Muscle layer of duodenum (tissue), 2 donors: ENCODE measurements at regions not wholly inside any gene's neighbourhood (a gene's known extent, or its start where the extent isn't known, plus 50 kb on each side); places are given as distances from the start of the nearest gene placed in this dataset.

Experiments used
- H3K27ac ChIP-seq: one replicate; pipeline ENCODE4 v1.7.0; 2013; ENCODE audit warnings: mild to moderate bottlenecking, low read length
- H3K27me3 ChIP-seq: one replicate; pipeline ENCODE4 v1.7.0; 2013; ENCODE audit warnings: low read depth, mild to moderate bottlenecking, control low read depth, low read length
- H3K36me3 ChIP-seq, 2 donors: one replicate each; pipeline ENCODE4 v1.7.0; 2013; ENCODE audit warnings: low read length in 2 of 2, control low read depth in 1 of 2, mild to moderate bottlenecking in 1 of 2; ENCODE audit not compliant: insufficient read depth in 2 of 2, control insufficient read depth in 1 of 2
- H3K4me1 ChIP-seq, 2 donors: one replicate each; pipeline ENCODE4 v1.7.0; 2013; ENCODE audit warnings: low read length in 2 of 2, mild to moderate bottlenecking in 2 of 2, control low read depth in 1 of 2, moderate library complexity in 1 of 2; ENCODE audit not compliant: insufficient read depth in 2 of 2, control insufficient read depth in 1 of 2
- H3K4me3 ChIP-seq, 2 donors: one replicate each; pipeline ENCODE4 v1.7.0; 2013; ENCODE audit warnings: low read length in 2 of 2, low read depth in 1 of 2, mild to moderate bottlenecking in 1 of 2
- H3K9me3 ChIP-seq, 2 donors: one replicate each; pipeline ENCODE4 v1.7.0; 2013; ENCODE audit warnings: low read length in 2 of 2, control low read depth in 1 of 2, mild to moderate bottlenecking in 1 of 2; ENCODE audit not compliant: control insufficient read depth in 1 of 2
- donor health status: healthy.

DNA sequence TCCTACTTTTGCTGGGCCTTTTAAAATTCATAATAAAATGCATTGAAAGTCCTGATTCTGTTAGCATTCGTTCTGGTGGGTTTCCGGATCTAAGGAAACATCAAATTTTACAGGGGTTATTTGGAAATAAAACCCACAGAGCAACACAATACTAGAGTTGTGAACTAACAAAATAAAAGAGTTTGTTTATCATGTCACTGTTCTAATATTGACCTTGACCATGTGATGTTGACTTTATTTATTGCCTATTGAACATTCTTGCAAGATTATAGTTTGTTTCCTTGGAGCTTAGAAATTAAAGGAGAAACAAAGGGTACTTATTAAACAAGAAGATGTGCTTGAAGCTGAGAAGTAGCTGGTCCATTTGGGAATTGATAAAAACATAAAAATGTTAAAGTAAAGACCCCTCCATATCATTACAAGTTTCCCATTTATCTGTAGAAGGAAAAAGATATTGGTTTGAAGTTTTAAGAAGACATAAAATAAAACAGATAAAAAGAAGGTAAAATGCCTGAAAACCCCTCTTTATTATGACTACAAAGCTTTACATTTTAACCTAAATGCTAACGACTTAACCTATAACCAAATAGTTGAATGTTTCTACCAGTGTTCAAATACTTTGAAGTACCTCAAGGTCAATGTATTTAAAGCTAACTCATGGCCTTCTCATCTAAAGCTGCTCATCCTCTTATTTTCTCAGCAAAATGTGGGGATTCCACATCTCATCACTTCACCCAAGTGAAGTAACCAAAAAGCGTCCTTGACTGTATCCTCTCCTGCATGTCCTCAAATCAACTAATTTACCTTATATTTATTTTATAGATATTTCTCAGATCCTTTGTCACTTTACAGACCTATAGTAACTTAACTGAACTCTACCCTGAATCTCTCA, 179.6 kb downstream of the GASK1B start:
- H3K4me3 ChIP-seq = no peak overlapping the region
- H3K4me1 ChIP-seq = peaks cover 0 to 7% of the 10 kb centered on the region in 2 donors
- peak overlapping the region; percentile 19 for H3K27ac ChIP-seq
- H3K9me3 ChIP-seq = no peaks in the 10 kb centered on the region
- no peaks in the 10 kb centered on the region for H3K36me3 ChIP-seq
- no peaks in the 10 kb centered on the region for H3K27me3 ChIP-seq

- Histone ChIP-seq H3K27me3 (no peaks in the 10 kb centered on the region), H3K36me3 (no peaks in the 10 kb centered on the region), H3K4me3 (peak overlapping the region; percentile 44 to 77), H3K27ac (peak overlapping the region; percentile 76), H3K9me3 (no peaks in the 10 kb centered on the region), H3K4me1 (peaks cover 0 to 7% of the 10 kb centered on the region in 2 donors)
Measured at GRCh38 chr4:157992038-157992705, 180.7 kb downstream of the GASK1B start.

GRCh38 chr4:157988641-157989040, 184.2 kb downstream of the GASK1B start:
- no peaks in the 10 kb centered on the region for H3K27me3 ChIP-seq
- H3K36me3 ChIP-seq = no peaks in the 10 kb centered on the region
- H3K27ac ChIP-seq = no peak overlapping the region
- H3K4me3 ChIP-seq = no peak overlapping the region
- H3K4me1 ChIP-seq = peaks cover 0 to 7% of the 10 kb centered on the region in 2 donors
- H3K9me3 ChIP-seq = no peaks in the 10 kb centered on the region

DNA sequence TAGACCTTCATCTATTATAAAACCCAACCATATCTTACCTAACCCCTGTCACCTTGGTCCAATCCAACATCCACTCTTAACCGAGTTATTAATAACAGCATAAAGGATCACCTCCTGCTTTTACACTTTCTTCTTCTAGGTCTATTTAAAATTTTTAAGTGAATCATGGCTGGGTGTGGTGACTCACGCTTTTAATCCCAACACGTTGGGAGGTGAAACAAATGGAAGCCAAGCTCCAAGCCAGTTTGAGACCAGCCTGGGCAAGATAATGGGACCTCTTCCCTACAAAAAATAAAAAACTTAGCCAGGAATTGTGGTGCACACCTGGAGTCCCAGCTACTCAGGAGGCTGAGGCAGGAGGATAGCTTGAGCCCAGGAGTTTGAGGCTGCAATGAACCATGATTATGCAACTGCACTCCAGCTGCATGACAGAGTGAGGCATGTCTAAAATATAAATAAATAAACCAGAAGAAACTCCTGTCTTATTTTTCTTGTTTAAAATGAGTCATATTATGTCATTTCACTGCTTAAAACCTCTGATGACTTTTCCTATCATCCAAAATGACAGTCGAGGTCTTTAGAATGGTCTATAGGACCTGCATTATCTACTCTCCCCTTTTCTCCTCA, 188.4 kb downstream of the GASK1B start:
- H3K9me3 ChIP-seq = no peaks in the 10 kb centered on the region
- H3K36me3 ChIP-seq = no peaks in the 10 kb centered on the region
- H3K4me1 ChIP-seq = no peaks in the 10 kb centered on the region
- H3K4me3 ChIP-seq = no peak overlapping the region
- H3K27ac ChIP-seq = no peak overlapping the region
- no peaks in the 10 kb centered on the region for H3K27me3 ChIP-seq

- no peaks in the 10 kb centered on the region for H3K27me3 ChIP-seq
- H3K36me3 ChIP-seq = no peaks in the 10 kb centered on the region
- H3K4me1 ChIP-seq = no peaks in the 10 kb centered on the region
- no peaks in the 10 kb centered on the region for H3K9me3 ChIP-seq
- no peak overlapping the region for H3K4me3 ChIP-seq
- no peak overlapping the region for H3K27ac ChIP-seq
Measured at GRCh38 chr4:157983300-157983699, 189.5 kb downstream of the GASK1B start.

GRCh38 chr4:157980158-157980557, 192.7 kb downstream of the GASK1B start:
- H3K4me1 ChIP-seq = no peaks in the 10 kb centered on the region
- H3K9me3 ChIP-seq = no peaks in the 10 kb centered on the region
- H3K27ac ChIP-seq = no peak overlapping the region

DNA sequence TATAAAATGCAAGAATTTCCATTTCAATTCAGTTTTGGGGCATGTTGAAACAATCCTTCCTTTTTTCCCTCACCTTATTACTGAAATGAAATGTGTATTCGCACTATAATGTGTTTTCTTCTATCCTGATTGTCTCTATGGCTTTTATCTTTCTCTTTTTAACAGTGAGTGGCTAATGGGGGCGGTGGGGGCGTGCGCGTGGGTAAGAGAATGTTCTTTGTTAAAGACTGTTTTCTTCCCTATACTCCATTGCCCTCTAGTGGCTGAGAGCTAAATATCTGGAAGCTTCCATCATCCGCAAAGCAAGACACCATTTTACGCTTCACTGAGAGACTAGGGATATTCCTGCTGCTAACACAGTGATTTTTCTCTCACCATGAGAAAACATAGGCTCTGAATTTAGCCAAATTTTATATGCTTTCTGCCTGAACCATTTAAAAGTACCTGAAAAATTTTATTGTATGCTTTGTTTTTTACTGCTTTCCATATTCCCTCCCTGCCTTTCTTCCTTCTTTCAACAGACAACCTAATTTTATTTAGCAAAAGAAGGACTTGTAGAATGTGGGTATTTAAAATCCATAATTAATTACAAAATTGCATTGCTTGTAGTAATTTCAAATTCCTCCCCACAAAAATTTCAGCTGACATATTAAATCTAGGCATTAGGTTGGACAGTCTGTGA, 194.0 kb downstream of the GASK1B start:
- no peaks in the 10 kb centered on the region for H3K9me3 ChIP-seq
- peak overlapping the region; percentile 17 to 21 for H3K4me3 ChIP-seq
- no peaks in the 10 kb centered on the region for H3K27me3 ChIP-seq
- H3K27ac ChIP-seq = no peak overlapping the region
- no peaks in the 10 kb centered on the region for H3K4me1 ChIP-seq
- H3K36me3 ChIP-seq = no peaks in the 10 kb centered on the region

More at GRCh38 chr4:157980158-157980557, 192.7 kb downstream of the GASK1B start:
- Histone ChIP-seq H3K4me3 (no peak overlapping the region), H3K36me3 (no peaks in the 10 kb centered on the region), H3K27me3 (no peaks in the 10 kb centered on the region)

GRCh38 chr4:157977086-157977485, 195.7 kb downstream of the GASK1B start:
- no peak overlapping the region for H3K4me3 ChIP-seq
- no peaks in the 10 kb centered on the region for H3K36me3 ChIP-seq
- H3K27ac ChIP-seq = no peak overlapping the region
- no peaks in the 10 kb centered on the region for H3K4me1 ChIP-seq
- H3K27me3 ChIP-seq = no peaks in the 10 kb centered on the region
- no peaks in the 10 kb centered on the region for H3K9me3 ChIP-seq

DNA sequence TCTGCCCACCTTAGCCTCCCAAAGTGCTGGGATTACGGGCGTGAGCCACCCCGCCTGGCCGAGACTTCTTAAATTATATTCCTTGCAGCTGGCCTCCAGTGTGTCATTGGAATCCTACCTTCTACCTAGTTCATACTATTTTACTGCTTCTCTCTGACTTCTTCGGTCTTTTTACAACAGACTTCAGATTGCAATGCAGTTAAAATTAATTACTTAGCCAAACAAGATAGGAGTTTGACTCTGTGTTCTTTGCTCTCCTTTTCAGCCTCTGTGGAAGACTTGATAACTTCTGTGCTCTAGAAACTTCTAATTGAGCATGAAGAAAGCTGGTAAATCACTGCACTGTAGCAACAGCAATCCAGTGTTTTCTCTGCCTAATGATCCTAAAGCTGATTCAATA, 199.5 kb downstream of the GASK1B start:
- Histone ChIP-seq H3K27me3 (no peaks in the 10 kb centered on the region), H3K36me3 (no peaks in the 10 kb centered on the region), H3K4me1 (no peaks in the 10 kb centered on the region), H3K4me3 (no peak overlapping the region), H3K9me3 (no peaks in the 10 kb centered on the region), H3K27ac (no peak overlapping the region)

DNA sequence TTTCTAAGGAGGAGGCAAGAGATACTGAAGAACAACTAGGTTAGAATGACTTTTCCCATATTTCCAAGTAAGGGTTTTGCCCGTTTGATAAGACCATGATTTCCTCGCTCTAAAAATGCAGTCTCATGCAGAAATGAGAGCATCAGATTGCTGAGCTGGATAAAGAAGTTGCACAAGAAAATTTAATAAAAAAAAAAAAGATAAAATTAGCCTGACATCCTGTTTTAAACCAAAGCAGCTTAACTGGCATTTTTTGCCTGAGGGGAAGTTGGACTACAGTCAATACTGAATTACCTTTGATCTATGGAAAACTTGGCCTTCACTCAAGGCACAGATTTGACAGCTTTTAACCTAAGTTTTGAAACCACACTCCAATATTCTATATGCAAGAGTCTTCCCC, 208.4 kb downstream of the GASK1B start:
- no peaks in the 10 kb centered on the region for H3K27me3 ChIP-seq

More for the DNA sequence above, 208.4 kb downstream of the GASK1B start:
- Histone ChIP-seq H3K27ac (no peak overlapping the region), H3K9me3 (no peaks in the 10 kb centered on the region), H3K36me3 (no peaks in the 10 kb centered on the region), H3K4me1 (no peaks in the 10 kb centered on the region), H3K4me3 (no peak overlapping the region)
